H1 (cell line): ENCODE measurements at regions not wholly inside any gene's neighbourhood (a gene's known extent, or its start where the extent isn't known, plus 50 kb on each side); places are given as distances from the start of the nearest gene placed in this dataset.

Experiments
- EZH2 ChIP-seq: fragments of 200-600 bp; sonication (generic); IDR thresholded peaks from 2 replicates; pipeline ENCODE4 v1.7.1; 2012; ENCODE audit warnings: low read depth, mild to moderate bottlenecking, moderate library complexity, low read length, inconsistent platforms; ENCODE audit not compliant: severe bottlenecking
- NRF1 ChIP-seq: IDR thresholded peaks from 2 replicates; pipeline ENCODE4 v1.6.1; 2011; ENCODE audit warnings: mild to moderate bottlenecking, low read depth, low read length, improper control_type of control experiment
- POLR2A ChIP-seq, 2 experiments: IDR thresholded peaks; 1 replicate in 1 of 2; 2 replicates in 1 of 2; pipeline ENCODE4 v1.6.1; 2011; ENCODE audit warnings: low read depth in 2 of 2, low read length in 2 of 2, mild to moderate bottlenecking in 2 of 2; ENCODE audit errors: control extremely low read depth in 1 of 2
- RAD21 ChIP-seq, 2 experiments: IDR thresholded peaks in 1 of 2; conservative IDR thresholded peaks in 1 of 2; 2 replicates each; pipeline ENCODE4 v1.6.1; 2011; ENCODE audit warnings: low read depth in 2 of 2, low read length in 2 of 2, improper control_type of control experiment in 1 of 2, inconsistent platforms in 1 of 2, mild to moderate bottlenecking in 1 of 2, moderate library complexity in 1 of 2
- TAF1 ChIP-seq: IDR thresholded peaks from 2 replicates; pipeline ENCODE4 v1.6.1; 2011; ENCODE audit warnings: mild to moderate bottlenecking, low read depth, low read length
- TF ChIP-seq, protein P1 (sequence below), 3 experiments: IDR thresholded peaks; 1 replicate in 2 of 3; 2 replicates in 1 of 3; pipeline versions ENCODE4 v1.5.1 to v1.6.1; 2011; ENCODE audit warnings: low read length in 3 of 3, mild to moderate bottlenecking in 3 of 3, inconsistent platforms in 2 of 3, low read depth in 1 of 3, moderate library complexity in 1 of 3; ENCODE audit not compliant: insufficient read depth in 1 of 3; ENCODE audit errors: control extremely low read depth in 1 of 3

DNA sequence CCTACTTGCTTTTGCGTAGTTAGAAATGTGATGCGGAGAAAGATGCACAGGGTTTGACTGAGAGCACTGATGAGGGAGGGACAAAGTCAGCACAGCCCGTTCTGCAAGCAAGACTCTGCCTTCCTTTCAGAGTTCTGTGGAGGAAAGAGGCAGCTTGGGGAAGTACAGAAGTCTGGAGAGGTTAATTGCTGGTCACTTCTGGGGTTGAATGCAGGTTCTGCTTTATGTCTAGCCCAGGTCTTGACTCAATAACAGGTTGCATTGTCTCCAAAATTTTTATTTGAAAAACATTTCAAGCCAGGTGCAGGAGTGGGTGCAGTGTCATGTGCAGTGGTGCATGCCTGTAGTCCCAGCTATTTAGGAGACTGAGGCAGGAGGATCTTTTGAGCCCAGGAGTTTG, 461.7 kb downstream of the NR2F2 start:
- TF ChIP-seq POLR2A (IDR thresholded peaks at IDR 0.05; ENCODE audit: control extremely low read depth in 1 of 2, low read depth in 2 of 2, low read length in 2 of 2) (no peak), TAF1 (no peak), NRF1 (no peak), EZH2 (no peak), RAD21 (IDR thresholded peaks at IDR 0.05 in 1 of 2, conservative IDR thresholded peaks at IDR 0.05 in 1 of 2; ENCODE audit: low read depth in 2 of 2, low read length in 2 of 2) (no peak)
- TF ChIP-seq, protein P1, sequence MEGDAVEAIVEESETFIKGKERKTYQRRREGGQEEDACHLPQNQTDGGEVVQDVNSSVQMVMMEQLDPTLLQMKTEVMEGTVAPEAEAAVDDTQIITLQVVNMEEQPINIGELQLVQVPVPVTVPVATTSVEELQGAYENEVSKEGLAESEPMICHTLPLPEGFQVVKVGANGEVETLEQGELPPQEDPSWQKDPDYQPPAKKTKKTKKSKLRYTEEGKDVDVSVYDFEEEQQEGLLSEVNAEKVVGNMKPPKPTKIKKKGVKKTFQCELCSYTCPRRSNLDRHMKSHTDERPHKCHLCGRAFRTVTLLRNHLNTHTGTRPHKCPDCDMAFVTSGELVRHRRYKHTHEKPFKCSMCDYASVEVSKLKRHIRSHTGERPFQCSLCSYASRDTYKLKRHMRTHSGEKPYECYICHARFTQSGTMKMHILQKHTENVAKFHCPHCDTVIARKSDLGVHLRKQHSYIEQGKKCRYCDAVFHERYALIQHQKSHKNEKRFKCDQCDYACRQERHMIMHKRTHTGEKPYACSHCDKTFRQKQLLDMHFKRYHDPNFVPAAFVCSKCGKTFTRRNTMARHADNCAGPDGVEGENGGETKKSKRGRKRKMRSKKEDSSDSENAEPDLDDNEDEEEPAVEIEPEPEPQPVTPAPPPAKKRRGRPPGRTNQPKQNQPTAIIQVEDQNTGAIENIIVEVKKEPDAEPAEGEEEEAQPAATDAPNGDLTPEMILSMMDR (IDR thresholded peaks at IDR 0.05; ENCODE audit: control extremely low read depth in 1 of 3, insufficient read depth in 1 of 3, low read depth in 1 of 3, low read length in 3 of 3), result no peak
